PC-3 (cell line): ENCODE measurements at regions not wholly inside any gene's neighbourhood (a gene's known extent, or its start where the extent isn't known, plus 50 kb on each side); places are given as distances from the start of the nearest gene placed in this dataset.

Experiments
- ATAC-seq: fragments of 200-7000 bp; cut with Tn5 transposase; 2 replicates; pipeline ENCODE4 v1.9.1; 2020; ENCODE audit warnings: mild to moderate bottlenecking, moderate library complexity
- BruUV-seq: library from RNA; stranded (reverse); fragments of 400-500 nt; replicated peaks from 2 replicates; lab custom pipeline; 2021; lab: Mats Ljungman, UMichigan
- CTCF ChIA-PET: fragments of 300-600 bp; sonication (Branson Sonifier 250); formaldehyde crosslinking; loops from one replicate; lab custom pipeline; 2022; ENCODE audit warnings: antibody characterized with exemption; lab: Charles Lee
- POLR2A ChIA-PET: fragments of 300-600 bp; sonication (Branson Sonifier 250); formaldehyde crosslinking; loops from one replicate; lab custom pipeline; 2022; ENCODE audit warnings: antibody characterized with exemption; ENCODE audit not compliant: unreplicated experiment; lab: Charles Lee
- DNase-seq: peaks from one replicate; pipeline ENCODE4 v3.0.0-alpha.2; 2015
- H2AFZ ChIP-seq: fragments of 300-600 bp; sonication (generic); 2 replicates; pipeline ENCODE4 v1.6.0; 2016; ENCODE audit warnings: antibody characterized with exemption, low read length
- H3F3A ChIP-seq: fragments of 300-600 bp; sonication (generic); one replicate; pipeline ENCODE4 v1.6.0; 2017; ENCODE audit warnings: antibody characterized with exemption, low read length, control low read depth, mild to moderate bottlenecking; ENCODE audit not compliant: unreplicated experiment
- H3K27ac ChIP-seq: fragments of 300-600 bp; sonication (generic); 2 replicates; pipeline ENCODE4 v1.5.1; 2016; ENCODE audit warnings: mild to moderate bottlenecking, low read length
- H3K27me3 ChIP-seq: fragments of 300-600 bp; sonication (generic); 2 replicates; pipeline ENCODE4 v1.6.1; 2016; ENCODE audit warnings: low read length, mixed read lengths
- H3K36me3 ChIP-seq: fragments of 300-600 bp; sonication (generic); 2 replicates; pipeline ENCODE4 v1.6.1; 2016; ENCODE audit warnings: low read depth, mixed run types, low read length, mixed read lengths
- H3K4me1 ChIP-seq: fragments of 300-600 bp; sonication (generic); 2 replicates; pipeline ENCODE4 v1.5.1; 2016; ENCODE audit warnings: low read length; ENCODE audit not compliant: insufficient read depth
- H3K4me2 ChIP-seq: fragments of 300-600 bp; sonication (generic); 2 replicates; pipeline ENCODE4 v1.6.0; 2016; ENCODE audit warnings: low read length
- H3K4me3 ChIP-seq: fragments of 300-600 bp; sonication (generic); 2 replicates; pipeline ENCODE4 v1.5.1; 2016; ENCODE audit warnings: mild to moderate bottlenecking, low read length, mixed read lengths
- H3K79me2 ChIP-seq: fragments of 300-600 bp; sonication (generic); 2 replicates; pipeline ENCODE4 v1.6.1; 2017; ENCODE audit warnings: low read length, mixed read lengths
- H3K9ac ChIP-seq: fragments of 300-600 bp; sonication (generic); 2 replicates; pipeline ENCODE4 v1.6.0; 2016; ENCODE audit warnings: mild to moderate bottlenecking, low read length
- H3K9me2 ChIP-seq: fragments of 300-600 bp; sonication (generic); replicated peaks from 2 replicates; pipeline ENCODE4 v1.6.1; 2016; ENCODE audit warnings: mixed run types, low read length, mixed read lengths
- H3K9me3 ChIP-seq: fragments of 300-600 bp; sonication (generic); 2 replicates; pipeline ENCODE4 v1.6.1; 2016; ENCODE audit warnings: low read length, mixed read lengths
- H4K20me1 ChIP-seq: fragments of 300-600 bp; sonication (generic); 2 replicates; pipeline ENCODE4 v1.6.1; 2016; ENCODE audit warnings: low read length, mixed read lengths
- EZH2 ChIP-seq: fragments of 300-600 bp; sonication (generic); IDR thresholded peaks from one replicate; pipeline ENCODE4 v1.6.1; 2017; ENCODE audit warnings: antibody characterized with exemption, mild to moderate bottlenecking, low read length; ENCODE audit not compliant: unreplicated experiment
- EZH2phosphoT487 ChIP-seq: fragments of 300-600 bp; sonication (generic); IDR thresholded peaks from 2 replicates; pipeline ENCODE4 v1.6.1; 2018; ENCODE audit warnings: mild to moderate bottlenecking, antibody characterized with exemption, low read length, borderline replicate concordance
- intact Hi-C: fragments of 100-400 bp; cut with micrococcal nuclease; formaldehyde crosslinking; loops from 2 replicates; pipeline ENCODE4 v1.9.0; 2023
- TF ChIP-seq, protein P1 (sequence below): fragments of 300-600 bp; sonication (generic); conservative IDR thresholded peaks from 2 replicates; pipeline ENCODE4 v1.5.1; 2017; ENCODE audit warnings: antibody characterized with exemption, low read depth, mild to moderate bottlenecking, low read length

DNA sequence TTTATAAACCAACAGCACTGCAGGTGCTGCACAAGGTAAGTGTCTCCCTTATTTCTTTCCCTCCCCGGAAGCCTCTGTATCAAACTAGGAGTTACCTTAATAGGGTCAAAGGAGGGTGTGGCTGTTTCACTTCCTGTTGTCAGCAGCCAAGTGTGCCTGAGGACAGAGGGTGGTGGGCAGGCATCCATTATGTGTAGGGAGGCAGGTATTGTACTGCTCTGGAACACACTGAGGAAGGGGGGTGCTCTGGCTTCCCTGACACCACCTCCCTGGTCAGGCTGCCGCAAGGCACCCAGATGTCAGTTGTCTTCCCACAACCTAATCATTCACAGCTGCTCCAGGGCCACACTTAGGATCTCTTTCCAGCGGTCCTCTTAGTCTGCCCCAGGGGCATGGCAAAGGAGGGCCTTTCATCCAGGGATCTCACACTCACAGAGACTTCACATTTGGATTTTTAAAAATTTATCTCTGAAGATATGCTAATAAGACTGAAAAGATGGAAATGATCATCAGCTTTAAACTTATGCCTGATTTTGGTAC lies 132.0 kb upstream of the ARHGAP5 start:
- no peak overlapping the region for H2AFZ ChIP-seq
- no peak overlapping the region for H3K4me3 ChIP-seq
- intact Hi-C loops, result no loop called here
- no peak overlapping the region for H3K27ac ChIP-seq
- CTCF ChIA-PET, result no interaction called here
- no peaks in the 10 kb centered on the region for H3K27me3 ChIP-seq
- POLR2A ChIA-PET, result no interaction called here
- no peaks in the 10 kb centered on the region for H3K79me2 ChIP-seq
- H3K36me3 ChIP-seq, result no peaks in the 10 kb centered on the region
- no peaks in the 10 kb centered on the region for H3F3A ChIP-seq
- peaks cover 21% of the 10 kb centered on the region for H3K4me1 ChIP-seq
- H4K20me1 ChIP-seq, result no peaks in the 10 kb centered on the region
- H3K9me3 ChIP-seq, result no peaks in the 10 kb centered on the region
- BruUV-seq, result no TSS peak
- ATAC-seq (no peak), DNase-seq (no peak)
- H3K9ac ChIP-seq, result no peak overlapping the region
- TF ChIP-seq EZH2phosphoT487, result no peak
- TF ChIP-seq, protein P1, sequence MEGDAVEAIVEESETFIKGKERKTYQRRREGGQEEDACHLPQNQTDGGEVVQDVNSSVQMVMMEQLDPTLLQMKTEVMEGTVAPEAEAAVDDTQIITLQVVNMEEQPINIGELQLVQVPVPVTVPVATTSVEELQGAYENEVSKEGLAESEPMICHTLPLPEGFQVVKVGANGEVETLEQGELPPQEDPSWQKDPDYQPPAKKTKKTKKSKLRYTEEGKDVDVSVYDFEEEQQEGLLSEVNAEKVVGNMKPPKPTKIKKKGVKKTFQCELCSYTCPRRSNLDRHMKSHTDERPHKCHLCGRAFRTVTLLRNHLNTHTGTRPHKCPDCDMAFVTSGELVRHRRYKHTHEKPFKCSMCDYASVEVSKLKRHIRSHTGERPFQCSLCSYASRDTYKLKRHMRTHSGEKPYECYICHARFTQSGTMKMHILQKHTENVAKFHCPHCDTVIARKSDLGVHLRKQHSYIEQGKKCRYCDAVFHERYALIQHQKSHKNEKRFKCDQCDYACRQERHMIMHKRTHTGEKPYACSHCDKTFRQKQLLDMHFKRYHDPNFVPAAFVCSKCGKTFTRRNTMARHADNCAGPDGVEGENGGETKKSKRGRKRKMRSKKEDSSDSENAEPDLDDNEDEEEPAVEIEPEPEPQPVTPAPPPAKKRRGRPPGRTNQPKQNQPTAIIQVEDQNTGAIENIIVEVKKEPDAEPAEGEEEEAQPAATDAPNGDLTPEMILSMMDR, result no peak
- no peak for TF ChIP-seq EZH2
- no peak overlapping the region for H3K4me2 ChIP-seq
- no peaks in the 10 kb centered on the region for H3K9me2 ChIP-seq

- BruUV-seq, result no TSS peak
- CTCF ChIA-PET, result no interaction called here
- intact Hi-C loops, result no loop called here
These were observed 131.4 kb upstream of the ARHGAP5 start for GRCh38 chr14:31945701-31946100.

GRCh38 chr14:31947076-31947475 lies 130.0 kb upstream of the ARHGAP5 start:
- H3K4me1 ChIP-seq, result peaks cover 34% of the 10 kb centered on the region
- POLR2A ChIA-PET, result no interaction called here
- H3F3A ChIP-seq, result no peaks in the 10 kb centered on the region
- CTCF ChIA-PET, result no interaction called here
- no peak overlapping the region for H3K27ac ChIP-seq
- ATAC-seq (no peak), DNase-seq (no peak)
- no peak overlapping the region for H3K4me2 ChIP-seq
- no peak overlapping the region for H2AFZ ChIP-seq
- H3K36me3 ChIP-seq, result no peaks in the 10 kb centered on the region
- H4K20me1 ChIP-seq, result no peaks in the 10 kb centered on the region
- H3K79me2 ChIP-seq, result no peaks in the 10 kb centered on the region
- intact Hi-C loops, result no loop called here
- H3K4me3 ChIP-seq, result no peak overlapping the region
- no TSS peak for BruUV-seq
- H3K9me3 ChIP-seq, result no peaks in the 10 kb centered on the region
- no peak overlapping the region for H3K9ac ChIP-seq
- TF ChIP-seq, protein P1, result no peak
- TF ChIP-seq EZH2phosphoT487 (no peak), EZH2 (no peak)
- H3K27me3 ChIP-seq, result no peaks in the 10 kb centered on the region
- no peaks in the 10 kb centered on the region for H3K9me2 ChIP-seq

More at GRCh38 chr14:31945701-31946100, 131.4 kb upstream of the ARHGAP5 start:
- H3K9me2 ChIP-seq, result no peaks in the 10 kb centered on the region
- no peaks in the 10 kb centered on the region for H3F3A ChIP-seq
- H3K27me3 ChIP-seq, result no peaks in the 10 kb centered on the region
- H3K79me2 ChIP-seq, result no peaks in the 10 kb centered on the region
- peaks cover 26% of the 10 kb centered on the region for H3K4me1 ChIP-seq
- H3K4me3 ChIP-seq, result no peak overlapping the region
- H3K9ac ChIP-seq, result no peak overlapping the region
- TF ChIP-seq EZH2phosphoT487, result no peak
- TF ChIP-seq, protein P1, result no peak
- TF ChIP-seq EZH2, result no peak
- no peak overlapping the region for H3K4me2 ChIP-seq
- no peak overlapping the region for H3K27ac ChIP-seq
- ATAC-seq (no peak), DNase-seq (no peak)
- POLR2A ChIA-PET, result no interaction called here
- H2AFZ ChIP-seq, result no peak overlapping the region
- no peaks in the 10 kb centered on the region for H3K36me3 ChIP-seq
- no peaks in the 10 kb centered on the region for H3K9me3 ChIP-seq
- H4K20me1 ChIP-seq, result no peaks in the 10 kb centered on the region
